B cell (primary cell): ENCODE measurements at regions not wholly inside any gene's neighbourhood (a gene's known extent, or its start where the extent isn't known, plus 50 kb on each side); places are given as distances from the start of the nearest gene placed in this dataset.
"Not testable (repeated sequence)": the region's sequence is repeated elsewhere in the genome, so short reads cannot be mapped to it uniquely, and the experiment has no call there.

ENCODE experiments used
- ATAC-seq: fragments of 200-7000 bp; cut with Tn5 transposase; one replicate; pipeline ENCODE4 v1.10.0; 2021; ENCODE audit warnings: low read depth, mild to moderate bottlenecking, moderate number of reproducible peaks, moderate library complexity
- CTCF ChIA-PET: fragments of 350-600 bp; sonication (Branson Sonifier 250); formaldehyde crosslinking; loops from one replicate; lab custom pipeline; 2021; ENCODE audit warnings: antibody characterized with exemption, inconsistent platforms; lab: Charles Lee
- POLR2A ChIA-PET: fragments of 350-600 bp; sonication (Branson Sonifier 250); formaldehyde crosslinking; loops from one replicate; lab custom pipeline; 2021; ENCODE audit warnings: antibody characterized with exemption; lab: Charles Lee
- DNase-seq: peaks from one replicate; pipeline ENCODE4 v3.0.0; 2013
- H2AFZ ChIP-seq: 2 replicates; pipeline ENCODE4 v1.6.1; 2012; ENCODE audit warnings: mild to moderate bottlenecking, low read depth, low read length; ENCODE audit not compliant: insufficient read depth, poor library complexity, severe bottlenecking
- H3K27ac ChIP-seq, 2 donors: 1 replicate in 1 of 2; 2 replicates in 1 of 2; pipeline ENCODE4 v1.5.1; 2012 to 2013; ENCODE audit warnings: low read length in 2 of 2, mild to moderate bottlenecking in 2 of 2, moderate library complexity in 1 of 2
- H3K27me3 ChIP-seq, 4 experiments: fragments of 200-600 bp in 1 of 4; sonication (generic) in 1 of 4; replicated peaks in 1 of 4; 1 replicate in 2 of 4; 2 replicates in 2 of 4; pipeline versions ENCODE4 v1.6.1 to v1.7.0; 2013 to 2016; ENCODE audit warnings: low read length in 3 of 4, mild to moderate bottlenecking in 2 of 4, mixed read lengths in 1 of 4, moderate library complexity in 1 of 4; ENCODE audit not compliant: insufficient read depth in 4 of 4, control insufficient read depth in 3 of 4; ENCODE audit errors: control extremely low read depth in 1 of 4
- H3K36me3 ChIP-seq, 2 experiments: replicated peaks in 1 of 2; 1 replicate in 1 of 2; 2 replicates in 1 of 2; pipeline versions ENCODE4 v1.6.1 to v1.7.1; 2013; ENCODE audit warnings: low read length in 1 of 2; ENCODE audit not compliant: insufficient read depth in 2 of 2, control insufficient read depth in 1 of 2; ENCODE audit errors: control extremely low read depth in 1 of 2, extremely low read depth in 1 of 2
- H3K4me1 ChIP-seq, 2 donors: fragments of 200-600 bp in 1 of 2; sonication (generic) in 1 of 2; 1 replicate in 1 of 2; 2 replicates in 1 of 2; pipeline versions ENCODE4 v1.5.1 to v1.6.1; 2013 to 2017; ENCODE audit warnings: low read length in 2 of 2; ENCODE audit not compliant: control insufficient read depth in 2 of 2, insufficient read depth in 2 of 2
- H3K4me2 ChIP-seq: replicated peaks from 2 replicates; pipeline ENCODE3; 2012; ENCODE audit warnings: mild to moderate bottlenecking, low read depth, low read length; ENCODE audit not compliant: poor library complexity, severe bottlenecking
- H3K4me3 ChIP-seq, 5 experiments: fragments of 200-600 bp in 1 of 5; sonication (generic) in 1 of 5; 1 replicate in 3 of 5; 2 replicates in 2 of 5; pipeline versions ENCODE4 v1.5.1 to v1.7.0; 2011 to 2016; ENCODE audit warnings: low read length in 4 of 5, mild to moderate bottlenecking in 4 of 5, low read depth in 2 of 5, control low read depth in 1 of 5, moderate library complexity in 1 of 5; ENCODE audit not compliant: insufficient read depth in 1 of 5; ENCODE audit errors: control extremely low read depth in 1 of 5, extremely low read depth in 1 of 5
- H3K79me2 ChIP-seq: fragments of 200-600 bp; sonication (generic); one replicate; pipeline ENCODE4 v1.6.0; 2016; ENCODE audit warnings: low read length; ENCODE audit not compliant: control insufficient read depth, insufficient read depth
- H3K9ac ChIP-seq: fragments of 200-600 bp; sonication (generic); 2 replicates; pipeline ENCODE4 v1.6.1; 2017; ENCODE audit warnings: mild to moderate bottlenecking, low read length, moderate library complexity
- H3K9me3 ChIP-seq, 3 donors: one replicate each; pipeline versions ENCODE4 v1.6.1 to v1.7.1; 2013; ENCODE audit warnings: low read length in 2 of 3; ENCODE audit not compliant: control insufficient read depth in 2 of 3, insufficient read depth in 1 of 3; ENCODE audit errors: control extremely low read depth in 1 of 3
- H4K20me1 ChIP-seq: 2 replicates; pipeline ENCODE4 v1.6.0; 2012; ENCODE audit warnings: mild to moderate bottlenecking, low read length; ENCODE audit not compliant: insufficient read depth, control insufficient read depth, poor library complexity, severe bottlenecking
- H3K27ac Mint-ChIP-seq: one replicate; pipeline ENCODE4 v1.8.0; 2021; ENCODE audit warnings: mixed read lengths
- H3K27me3 Mint-ChIP-seq: one replicate; pipeline ENCODE4 v1.8.0; 2021; ENCODE audit warnings: mixed read lengths
- H3K4me1 Mint-ChIP-seq: one replicate; pipeline ENCODE4 v1.8.0; 2021; ENCODE audit warnings: mixed read lengths
- H3K4me3 Mint-ChIP-seq: one replicate; pipeline ENCODE4 v1.8.0; 2021; ENCODE audit warnings: mixed read lengths
- H3K9me3 Mint-ChIP-seq: one replicate; pipeline ENCODE4 v1.8.0; 2022; ENCODE audit warnings: mixed read lengths; ENCODE audit not compliant: insufficient read depth
- EZH2 ChIP-seq: IDR thresholded peaks from 2 replicates; pipeline ENCODE4 v1.6.1; 2012; ENCODE audit warnings: borderline replicate concordance, low read depth, mild to moderate bottlenecking, moderate library complexity, low read length; ENCODE audit not compliant: insufficient read depth, poor library complexity, severe bottlenecking
- WGBS: methylation state at CpG from one replicate; pipeline ENCODE4 v1.1.5; 2013; ENCODE audit warnings: missing lambda C conversion rate; ENCODE audit not compliant: insufficient coverage; 5-methylcytosine and 5-hydroxymethylcytosine counted together
- intact Hi-C: fragments of 100-400 bp; cut with micrococcal nuclease; formaldehyde crosslinking; loops from one replicate; pipeline ENCODE4 v1.10.0; 2022
- TF ChIP-seq, protein P1 (sequence below): fragments of 200-600 bp; IDR thresholded peaks from one replicate; pipeline ENCODE4 v1.8.0; 2022; ENCODE audit warnings: antibody characterized with exemption, mild to moderate bottlenecking

DNA sequence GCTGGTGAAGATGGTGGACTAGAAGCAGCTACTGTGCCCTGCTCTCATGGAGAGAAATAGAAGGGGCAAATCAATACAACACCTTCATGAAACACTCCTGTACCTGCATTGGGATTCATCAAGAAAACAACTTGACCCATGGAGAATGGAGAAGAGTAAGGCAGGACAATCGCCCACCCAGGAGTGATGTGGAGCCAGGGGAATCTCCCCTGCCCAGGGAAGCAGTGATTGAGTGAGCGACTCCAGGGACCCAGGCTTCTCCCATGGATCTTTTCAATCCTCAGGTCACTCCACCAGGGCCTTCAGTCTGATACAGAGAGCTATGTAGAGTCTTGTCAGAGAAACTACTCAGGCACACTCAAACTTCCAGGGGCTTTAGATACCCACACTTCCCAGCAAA is 161.9 kb upstream of the DYRK2 start:
- no peak for DNase-seq
- peaks cover 22% of the 10 kb centered on the region for H3K4me1 Mint-ChIP-seq
- Histone ChIP-seq H3K36me3 (no peaks in the 10 kb centered on the region), H3K9me3 (peaks cover 0 to 38% (median 32%) of the 10 kb centered on the region in 3 donors), H3K4me3 (no peak overlapping the region), H3K4me2 (no peak overlapping the region), H3K27ac (no peak overlapping the region), H4K20me1 (no peaks in the 10 kb centered on the region), H3K4me1 (peaks cover 10 to 16% of the 10 kb centered on the region in 2 donors), H3K27me3 (peaks cover 0 to 2% (median 0%) of the 10 kb centered on the region in 4 experiments), H3K9ac (no peak overlapping the region), H2AFZ (no peak overlapping the region), H3K79me2 (no peaks in the 10 kb centered on the region)
- peaks cover 22% of the 10 kb centered on the region for H3K9me3 Mint-ChIP-seq
- H3K27me3 Mint-ChIP-seq = peaks cover 7% of the 10 kb centered on the region
- ChIA-PET POLR2A (no interaction called here), CTCF (no interaction called here)
- H3K27ac Mint-ChIP-seq = no peak overlapping the region
- TF ChIP-seq, protein P1, sequence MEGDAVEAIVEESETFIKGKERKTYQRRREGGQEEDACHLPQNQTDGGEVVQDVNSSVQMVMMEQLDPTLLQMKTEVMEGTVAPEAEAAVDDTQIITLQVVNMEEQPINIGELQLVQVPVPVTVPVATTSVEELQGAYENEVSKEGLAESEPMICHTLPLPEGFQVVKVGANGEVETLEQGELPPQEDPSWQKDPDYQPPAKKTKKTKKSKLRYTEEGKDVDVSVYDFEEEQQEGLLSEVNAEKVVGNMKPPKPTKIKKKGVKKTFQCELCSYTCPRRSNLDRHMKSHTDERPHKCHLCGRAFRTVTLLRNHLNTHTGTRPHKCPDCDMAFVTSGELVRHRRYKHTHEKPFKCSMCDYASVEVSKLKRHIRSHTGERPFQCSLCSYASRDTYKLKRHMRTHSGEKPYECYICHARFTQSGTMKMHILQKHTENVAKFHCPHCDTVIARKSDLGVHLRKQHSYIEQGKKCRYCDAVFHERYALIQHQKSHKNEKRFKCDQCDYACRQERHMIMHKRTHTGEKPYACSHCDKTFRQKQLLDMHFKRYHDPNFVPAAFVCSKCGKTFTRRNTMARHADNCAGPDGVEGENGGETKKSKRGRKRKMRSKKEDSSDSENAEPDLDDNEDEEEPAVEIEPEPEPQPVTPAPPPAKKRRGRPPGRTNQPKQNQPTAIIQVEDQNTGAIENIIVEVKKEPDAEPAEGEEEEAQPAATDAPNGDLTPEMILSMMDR = no peak
- no peak for TF ChIP-seq EZH2
- intact Hi-C loops = no loop called here
- no peak for ATAC-seq
- 100% methylated on average over 2 of the region's 2 CpGs for WGBS
- no peak overlapping the region for H3K4me3 Mint-ChIP-seq

DNA sequence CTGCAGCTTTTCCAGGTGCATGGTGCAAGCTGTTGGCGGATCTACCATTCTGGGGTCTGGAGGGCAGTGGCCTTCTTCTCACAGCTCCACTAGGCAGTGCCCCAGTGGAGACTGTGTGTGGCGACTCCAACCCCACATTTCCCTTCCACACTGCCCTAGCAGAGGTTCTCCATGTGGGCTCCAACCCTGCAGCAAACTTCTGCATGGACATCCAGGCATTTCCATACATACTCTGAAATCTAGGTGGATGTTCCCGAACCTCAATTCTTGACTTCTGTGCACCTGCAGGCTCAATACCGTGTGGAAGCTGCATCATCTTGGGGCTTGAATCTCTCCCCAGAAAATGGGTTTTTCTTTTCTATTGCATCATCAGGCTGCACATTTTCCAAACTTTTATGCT is 160.2 kb upstream of the DYRK2 start:
- ATAC-seq, intact Hi-C loops: not testable (repeated sequence)

More for the DNA sequence above, 160.2 kb upstream of the DYRK2 start:
- H3K4me1 ChIP-seq, H3K27ac ChIP-seq, H3K9ac ChIP-seq, H3K27me3 ChIP-seq, H4K20me1 ChIP-seq, H3K4me2 ChIP-seq, H3K36me3 ChIP-seq, H2AFZ ChIP-seq, H3K79me2 ChIP-seq, H3K4me1 Mint-ChIP-seq, DNase-seq, H3K4me3 ChIP-seq, H3K4me3 Mint-ChIP-seq, POLR2A ChIA-PET, H3K27ac Mint-ChIP-seq: not testable (repeated sequence)
- H3K9me3 Mint-ChIP-seq = peaks cover 29% of the 10 kb centered on the region
- peaks cover 0 to 45% (median 32%) of the 10 kb centered on the region in 3 donors for H3K9me3 ChIP-seq
- CTCF ChIA-PET = interaction anchor here (1.1 kb wide), 1 partner anchor 26 kb away, joined by 3 read pairs; no protein-coding TSS in a partner anchor
- H3K27me3 Mint-ChIP-seq = peaks cover 18% of the 10 kb centered on the region
- 97% methylated on average over 4 of the region's 4 CpGs for WGBS
